ENCODE measurements at regions not wholly inside any gene's neighbourhood (a gene's known extent, or its start where the extent isn't known, plus 50 kb on each side); places are given as distances from the start of the nearest gene placed in this dataset.

GRCh38 chr3:118809696-118810498, 224.7 kb downstream of the IGSF11 start:
- ATAC-seq, result no peak

- no peak for ATAC-seq
Measured at GRCh38 chr3:118810499-118811035, 224.1 kb downstream of the IGSF11 start.

GRCh38 chr3:118811236-118811732, 223.4 kb downstream of the IGSF11 start:
- no peak for ATAC-seq

- no peak for ATAC-seq
Measured at GRCh38 chr3:118813472-118813871, 221.2 kb downstream of the IGSF11 start.

- ATAC-seq, result peak; percentile 66
Measured at GRCh38 chr3:118817748-118818165, 216.9 kb downstream of the IGSF11 start.

- no peak for ATAC-seq
Measured at GRCh38 chr3:118818386-118818785, 216.3 kb downstream of the IGSF11 start.

GRCh38 chr3:118823626-118824025, 211.0 kb downstream of the IGSF11 start:
- ATAC-seq, result no peak

- no peak for ATAC-seq
Measured at GRCh38 chr3:118827446-118827845, 207.2 kb downstream of the IGSF11 start.

- no peak for ATAC-seq
Measured at GRCh38 chr3:118828351-118828750, 206.3 kb downstream of the IGSF11 start.

- no peak for ATAC-seq
Measured at GRCh38 chr3:118833075-118833474, 201.6 kb downstream of the IGSF11 start.

GRCh38 chr3:118838871-118839270, 195.8 kb downstream of the IGSF11 start:
- no peak for ATAC-seq

GRCh38 chr3:118842147-118842863, 192.3 kb downstream of the IGSF11 start:
- no peak for ATAC-seq

GRCh38 chr3:118846176-118846575, 188.5 kb downstream of the IGSF11 start:
- ATAC-seq, result peak; percentile 46
